Choroid plexus epithelial cell (primary cell): ENCODE measurements at regions not wholly inside any gene's neighbourhood (a gene's known extent, or its start where the extent isn't known, plus 50 kb on each side); places are given as distances from the start of the nearest gene placed in this dataset.
"Not testable (repeated sequence)": the region's sequence is repeated elsewhere in the genome, so short reads cannot be mapped to it uniquely, and the experiment has no call there.

Experiments
- DNase-seq: peaks from one replicate; pipeline ENCODE4 v3.0.0-alpha.2; 2010; ENCODE audit warnings: low read depth
- H3K4me3 ChIP-seq: 2 replicates; pipeline ENCODE4 v1.5.1; 2011; ENCODE audit warnings: low read depth, mild to moderate bottlenecking, control low read depth, low read length, moderate library complexity
- CTCF ChIP-seq: conservative IDR thresholded peaks from 2 replicates; pipeline ENCODE4 v1.5.1; 2011; ENCODE audit warnings: low read depth, mild to moderate bottlenecking, control low read depth, inconsistent platforms, low read length, moderate library complexity

DNA sequence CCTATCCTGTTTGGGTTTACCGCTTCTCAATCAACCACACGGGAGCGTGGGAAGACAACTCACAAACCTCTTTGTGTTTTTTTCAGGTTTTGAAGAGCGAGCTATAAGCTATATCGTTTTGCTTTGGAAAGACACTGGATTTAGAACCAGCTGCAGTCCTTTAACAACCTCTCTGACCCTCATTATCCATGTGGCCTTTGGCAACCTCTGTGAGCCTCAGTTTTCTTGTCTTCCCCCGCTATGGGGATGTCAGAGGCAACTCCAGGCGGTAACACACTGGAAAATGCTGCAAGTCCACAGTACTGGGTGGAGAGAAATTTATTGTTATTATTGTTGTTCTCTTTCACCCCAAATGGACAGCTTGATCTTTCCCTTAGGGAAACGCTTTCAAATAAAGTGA, 100.0 kb downstream of the ETS2 start:
- no peak for TF ChIP-seq CTCF
- no peak overlapping the region for H3K4me3 ChIP-seq
- DNase-seq, result no peak

DNA sequence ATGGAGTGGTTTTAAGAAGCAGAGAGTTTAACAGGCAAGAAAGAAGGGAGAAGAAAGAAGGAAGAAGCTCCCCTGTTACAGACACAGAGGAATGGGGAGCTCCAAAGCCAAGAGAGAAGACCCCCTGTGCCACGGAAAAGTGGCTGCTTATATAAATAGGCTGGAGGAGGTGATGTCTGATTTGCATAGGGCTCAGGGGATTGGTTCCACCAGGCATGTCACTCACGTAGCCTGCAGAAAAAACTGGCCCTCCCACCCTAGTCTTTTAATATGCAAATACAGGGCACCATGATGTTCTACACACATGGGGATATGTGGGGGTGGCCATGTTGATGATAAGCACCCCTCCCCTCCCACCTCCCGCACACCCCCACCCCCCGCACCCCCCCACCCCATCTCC, 99.6 kb downstream of the ETS2 start:
- TF ChIP-seq CTCF, result no peak
- DNase-seq, result no peak
- no peak overlapping the region for H3K4me3 ChIP-seq

- H3K4me3 ChIP-seq, result no peak overlapping the region
- no peak for TF ChIP-seq CTCF
Measured at GRCh38 chr21:38903690-38904139, 98.0 kb downstream of the ETS2 start.

GRCh38 chr21:38902608-38903445, 97.1 kb downstream of the ETS2 start:
- no peak overlapping the region for H3K4me3 ChIP-seq
- DNase-seq, result no peak
- TF ChIP-seq CTCF, result no peak

More at GRCh38 chr21:38903690-38904139, 98.0 kb downstream of the ETS2 start:
- no peak for DNase-seq

DNA sequence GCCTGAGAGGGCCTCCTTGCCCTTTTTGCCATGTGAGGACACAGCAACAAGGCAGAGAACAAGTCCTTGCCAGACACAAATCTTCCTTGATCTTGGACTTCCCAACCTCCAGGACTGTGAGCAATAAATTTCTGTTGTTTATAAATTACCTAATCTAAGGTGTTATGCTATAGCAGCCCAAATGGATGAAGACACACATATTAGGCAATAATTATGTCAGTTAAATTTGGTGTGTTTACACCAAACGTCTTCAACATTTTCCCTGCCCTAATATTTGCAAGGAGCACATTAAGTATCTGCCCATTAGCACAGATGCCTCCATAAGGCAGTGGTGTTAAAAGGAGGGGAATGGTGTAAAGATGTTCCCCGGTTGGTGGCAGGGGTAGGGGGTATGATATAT, 94.8 kb downstream of the ETS2 start:
- no peak overlapping the region for H3K4me3 ChIP-seq
- no peak for DNase-seq
- TF ChIP-seq CTCF, result no peak

- H3K4me3 ChIP-seq, DNase-seq: not testable (repeated sequence)
Measured at GRCh38 chr21:38899985-38900384, 94.3 kb downstream of the ETS2 start.

- DNase-seq, result no peak
- no peak for TF ChIP-seq CTCF
Measured at GRCh38 chr21:38899277-38899947, 93.7 kb downstream of the ETS2 start.

More at GRCh38 chr21:38899277-38899947, 93.7 kb downstream of the ETS2 start:
- no peak overlapping the region for H3K4me3 ChIP-seq
